Stimulated activated memory B cell treated with anti-CD40 and anti-IgM and Interleukin-4, amounts not matched to agents 10 μg/mL and 1 μg/mL and 100 μg/mL, for 72 hours (primary cell): ENCODE measurements at regions not wholly inside any gene's neighbourhood (a gene's known extent, or its start where the extent isn't known, plus 50 kb on each side); places are given as distances from the start of the nearest gene placed in this dataset.

ENCODE experiments used
- ATAC-seq: fragments of 150-1000 bp; cut with Tn5 transposase; 2 replicates; pipeline ENCODE4 v1.10.0; 2021
- H3K27ac Mint-ChIP-seq: one replicate; pipeline ENCODE4 v1.8.0; 2022; ENCODE audit warnings: mild to moderate bottlenecking, mixed read lengths
- H3K27me3 Mint-ChIP-seq: one replicate; pipeline ENCODE4 v1.8.0; 2022; ENCODE audit warnings: mixed read lengths
- H3K36me3 Mint-ChIP-seq: one replicate; pipeline ENCODE4 v1.8.0; 2022; ENCODE audit warnings: mixed read lengths
- H3K4me1 Mint-ChIP-seq: one replicate; pipeline ENCODE4 v1.8.0; 2022; ENCODE audit warnings: mixed read lengths
- H3K4me3 Mint-ChIP-seq: one replicate; pipeline ENCODE4 v1.8.0; 2022; ENCODE audit warnings: mild to moderate bottlenecking, moderate library complexity, mixed read lengths
- H3K9me3 Mint-ChIP-seq: one replicate; pipeline ENCODE4 v1.8.0; 2022; ENCODE audit warnings: mixed read lengths

GRCh38 chr9:73824671-73825070, 672.5 kb upstream of the RORB start:
- Mint-ChIP-seq H3K4me3 (no peak overlapping the region), H3K27ac (no peak overlapping the region)

DNA sequence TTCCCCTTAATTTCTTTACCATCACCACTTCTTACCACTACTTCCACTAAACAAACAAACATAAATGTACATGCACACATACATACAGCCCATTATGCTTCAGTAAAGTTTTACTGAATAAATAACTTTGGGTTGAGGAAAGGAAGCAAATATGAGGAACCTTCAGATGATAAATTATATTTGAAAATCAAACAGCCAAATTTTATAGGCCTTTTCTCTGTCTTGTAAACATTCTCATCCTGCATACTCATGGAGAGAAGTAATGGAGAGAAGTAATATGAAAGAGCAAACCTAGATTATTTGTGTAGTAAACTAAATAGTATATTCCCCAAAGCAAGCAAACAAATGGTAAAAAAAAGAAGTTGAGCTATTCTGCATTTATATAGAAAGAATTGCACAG, 658.3 kb upstream of the RORB start:
- Mint-ChIP-seq H3K36me3 (no peaks in the 10 kb centered on the region), H3K4me3 (no peak overlapping the region), H3K4me1 (no peaks in the 10 kb centered on the region), H3K27me3 (no peaks in the 10 kb centered on the region), H3K9me3 (peaks cover 4% of the 10 kb centered on the region), H3K27ac (no peak overlapping the region)
- no peak for ATAC-seq

More at GRCh38 chr9:73824671-73825070, 672.5 kb upstream of the RORB start:
- ATAC-seq: no peak
- H3K27me3 Mint-ChIP-seq: no peaks in the 10 kb centered on the region
- no peaks in the 10 kb centered on the region for H3K9me3 Mint-ChIP-seq
- no peaks in the 10 kb centered on the region for H3K36me3 Mint-ChIP-seq
- no peaks in the 10 kb centered on the region for H3K4me1 Mint-ChIP-seq

GRCh38 chr9:73839471-73839870, 657.7 kb upstream of the RORB start:
- peaks cover 4% of the 10 kb centered on the region for H3K9me3 Mint-ChIP-seq
- ATAC-seq: no peak
- H3K27me3 Mint-ChIP-seq: no peaks in the 10 kb centered on the region
- no peak overlapping the region for H3K4me3 Mint-ChIP-seq
- H3K36me3 Mint-ChIP-seq: no peaks in the 10 kb centered on the region
- no peaks in the 10 kb centered on the region for H3K4me1 Mint-ChIP-seq
- H3K27ac Mint-ChIP-seq: no peak overlapping the region

DNA sequence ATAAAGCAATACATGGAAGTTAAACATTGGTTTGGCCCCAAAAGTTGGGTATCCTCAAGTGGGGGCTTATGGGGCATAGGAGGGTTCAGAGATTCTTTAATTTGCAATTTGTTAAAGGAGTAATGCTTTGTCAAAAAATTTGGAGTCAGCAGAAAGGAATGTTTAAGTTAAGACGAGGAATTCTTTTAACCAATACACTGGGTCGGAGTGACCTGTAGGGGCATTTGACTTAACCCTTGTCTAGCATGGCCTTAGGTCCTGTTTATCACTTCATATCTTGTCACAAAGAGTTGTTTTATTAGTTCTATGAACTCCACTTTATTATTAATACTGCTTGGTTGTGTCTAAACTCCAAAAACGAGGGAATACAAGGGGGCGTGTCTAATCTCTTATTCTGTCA, 656.1 kb upstream of the RORB start:
- Mint-ChIP-seq H3K9me3 (peaks cover 4% of the 10 kb centered on the region), H3K4me1 (no peaks in the 10 kb centered on the region), H3K27me3 (no peaks in the 10 kb centered on the region), H3K36me3 (no peaks in the 10 kb centered on the region), H3K27ac (no peak overlapping the region), H3K4me3 (no peak overlapping the region)
- ATAC-seq: no peak

DNA sequence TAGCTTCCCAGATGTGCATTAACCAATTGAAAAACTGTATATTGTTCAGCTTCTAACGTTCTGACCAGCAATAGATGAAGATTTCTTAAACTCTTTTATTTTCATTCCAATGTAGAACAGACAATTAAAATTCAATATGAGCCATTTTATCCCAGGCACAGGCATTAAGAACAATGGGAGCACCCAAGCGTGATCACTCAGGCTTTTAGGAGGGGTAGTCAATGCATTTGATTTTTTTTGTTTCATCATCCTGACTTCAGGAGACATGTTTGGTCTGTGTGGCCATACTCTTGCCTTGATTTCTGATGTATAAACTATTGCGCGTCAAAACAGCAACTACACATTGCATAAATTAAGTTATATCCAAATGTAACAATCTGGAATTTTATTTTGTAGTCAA, 653.0 kb upstream of the RORB start:
- ATAC-seq: no peak
- no peaks in the 10 kb centered on the region for H3K27me3 Mint-ChIP-seq
- no peak overlapping the region for H3K27ac Mint-ChIP-seq
- H3K36me3 Mint-ChIP-seq: no peaks in the 10 kb centered on the region
- H3K4me3 Mint-ChIP-seq: no peak overlapping the region
- no peaks in the 10 kb centered on the region for H3K9me3 Mint-ChIP-seq
- H3K4me1 Mint-ChIP-seq: no peaks in the 10 kb centered on the region

GRCh38 chr9:73845539-73845938, 651.6 kb upstream of the RORB start:
- H3K4me1 Mint-ChIP-seq: no peaks in the 10 kb centered on the region
- no peaks in the 10 kb centered on the region for H3K9me3 Mint-ChIP-seq
- no peak overlapping the region for H3K4me3 Mint-ChIP-seq
- no peaks in the 10 kb centered on the region for H3K27me3 Mint-ChIP-seq
- no peaks in the 10 kb centered on the region for H3K36me3 Mint-ChIP-seq
- ATAC-seq: no peak
- H3K27ac Mint-ChIP-seq: no peak overlapping the region

DNA sequence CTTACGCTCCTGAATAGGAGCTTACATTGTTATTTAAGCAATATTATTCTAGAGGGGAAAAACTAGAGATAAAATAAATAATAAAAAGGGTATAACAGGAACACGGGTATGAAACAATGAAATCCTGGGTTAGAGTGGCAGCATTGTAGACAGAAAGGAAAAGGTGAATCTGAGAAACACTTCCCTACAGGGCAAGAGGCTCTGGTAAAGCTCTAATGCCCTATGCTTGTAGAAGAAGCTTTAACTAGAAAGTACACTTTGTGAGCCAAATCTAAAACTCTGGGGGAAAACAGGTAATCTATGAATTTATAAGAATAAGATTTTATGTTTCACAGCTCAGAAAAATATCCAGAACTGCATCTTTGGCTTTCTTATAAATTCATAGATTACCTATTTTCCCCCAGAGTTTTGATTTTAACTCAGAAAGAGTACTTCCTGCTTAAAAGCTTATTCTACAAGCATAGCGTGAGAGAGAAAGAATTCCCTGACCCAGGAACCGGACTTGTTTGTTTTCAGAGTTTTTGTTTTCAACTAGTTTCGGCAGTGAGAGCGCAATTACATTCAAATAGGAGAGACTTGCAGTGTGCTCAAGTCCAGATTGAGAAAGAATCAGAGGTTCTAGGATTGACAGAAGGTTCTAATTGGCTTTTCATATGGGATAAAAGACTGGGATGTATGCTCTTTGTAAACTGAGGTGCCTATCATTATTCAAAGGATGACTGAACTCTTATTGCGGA, 651.0 kb upstream of the RORB start:
- H3K27ac Mint-ChIP-seq: no peak overlapping the region
- ATAC-seq: no peak
- no peaks in the 10 kb centered on the region for H3K36me3 Mint-ChIP-seq
- H3K4me3 Mint-ChIP-seq: no peak overlapping the region
- no peaks in the 10 kb centered on the region for H3K4me1 Mint-ChIP-seq
- H3K27me3 Mint-ChIP-seq: no peaks in the 10 kb centered on the region
- no peaks in the 10 kb centered on the region for H3K9me3 Mint-ChIP-seq

- no peak for ATAC-seq
- no peaks in the 10 kb centered on the region for H3K27me3 Mint-ChIP-seq
- no peak overlapping the region for H3K4me3 Mint-ChIP-seq
- H3K9me3 Mint-ChIP-seq: no peaks in the 10 kb centered on the region
- no peaks in the 10 kb centered on the region for H3K36me3 Mint-ChIP-seq
- H3K27ac Mint-ChIP-seq: no peak overlapping the region
- no peaks in the 10 kb centered on the region for H3K4me1 Mint-ChIP-seq
Observed at GRCh38 chr9:73847536-73847935, 649.6 kb upstream of the RORB start.

DNA sequence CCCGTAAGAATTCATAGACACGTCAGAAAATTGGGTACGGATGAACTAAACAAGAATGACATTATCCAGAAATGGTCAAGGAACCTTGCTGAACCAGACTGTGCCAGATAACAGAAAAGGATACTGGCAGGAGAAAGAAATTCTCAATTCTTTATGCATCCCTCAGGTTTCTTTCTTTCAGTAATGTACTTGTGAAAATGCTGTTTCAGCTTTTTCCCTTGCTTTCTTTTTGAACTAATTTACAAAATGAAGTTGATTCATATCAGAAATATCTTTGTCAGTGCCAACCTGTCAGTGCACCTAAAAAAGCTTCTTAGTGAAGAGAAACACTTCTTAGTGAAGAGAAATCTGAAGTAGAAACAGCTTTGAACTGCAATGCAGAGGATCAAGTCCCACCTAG, 643.6 kb upstream of the RORB start:
- ATAC-seq: no peak
- H3K4me3 Mint-ChIP-seq: no peak overlapping the region
- no peaks in the 10 kb centered on the region for H3K4me1 Mint-ChIP-seq
- no peaks in the 10 kb centered on the region for H3K27me3 Mint-ChIP-seq
- peaks cover 2% of the 10 kb centered on the region for H3K9me3 Mint-ChIP-seq
- H3K36me3 Mint-ChIP-seq: no peaks in the 10 kb centered on the region
- no peak overlapping the region for H3K27ac Mint-ChIP-seq

GRCh38 chr9:73855206-73855605, 641.9 kb upstream of the RORB start:
- Mint-ChIP-seq H3K4me3 (no peak overlapping the region), H3K9me3 (peaks cover 4% of the 10 kb centered on the region), H3K27ac (no peak overlapping the region), H3K4me1 (no peaks in the 10 kb centered on the region), H3K27me3 (no peaks in the 10 kb centered on the region), H3K36me3 (no peaks in the 10 kb centered on the region)
- no peak for ATAC-seq

DNA sequence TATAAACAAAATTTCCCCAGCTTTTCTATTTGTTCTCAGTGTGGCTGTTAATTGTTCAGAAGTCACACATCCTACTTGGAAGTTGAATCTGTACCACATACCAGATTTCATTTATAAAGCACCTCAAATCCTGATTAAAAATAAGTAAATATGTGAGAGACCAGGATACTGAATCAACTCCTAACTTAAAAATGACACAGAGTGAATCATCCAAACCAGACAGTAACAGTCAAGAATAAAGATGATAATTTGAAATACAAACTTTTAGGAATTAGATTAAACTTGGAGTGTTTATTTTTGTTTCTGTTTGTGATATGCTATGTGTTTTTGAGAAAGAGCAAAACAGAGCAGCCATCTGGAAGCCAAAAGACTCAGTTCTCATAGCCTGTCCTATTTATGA, 633.2 kb upstream of the RORB start:
- no peak for ATAC-seq
- no peak overlapping the region for H3K27ac Mint-ChIP-seq
- no peaks in the 10 kb centered on the region for H3K9me3 Mint-ChIP-seq
- H3K4me1 Mint-ChIP-seq: no peaks in the 10 kb centered on the region
- no peaks in the 10 kb centered on the region for H3K27me3 Mint-ChIP-seq
- no peak overlapping the region for H3K4me3 Mint-ChIP-seq
- H3K36me3 Mint-ChIP-seq: no peaks in the 10 kb centered on the region

- Mint-ChIP-seq H3K4me3 (no peak overlapping the region), H3K9me3 (no peaks in the 10 kb centered on the region), H3K4me1 (no peaks in the 10 kb centered on the region), H3K27me3 (no peaks in the 10 kb centered on the region), H3K27ac (no peak overlapping the region), H3K36me3 (no peaks in the 10 kb centered on the region)
- ATAC-seq: no peak
Observed at GRCh38 chr9:73866451-73866850, 630.7 kb upstream of the RORB start.

- Mint-ChIP-seq H3K4me3 (no peak overlapping the region), H3K9me3 (no peaks in the 10 kb centered on the region), H3K27ac (no peak overlapping the region), H3K36me3 (no peaks in the 10 kb centered on the region), H3K4me1 (no peaks in the 10 kb centered on the region), H3K27me3 (no peaks in the 10 kb centered on the region)
- ATAC-seq: peak; percentile 78
Observed at GRCh38 chr9:73869264-73869663, 627.9 kb upstream of the RORB start.

DNA sequence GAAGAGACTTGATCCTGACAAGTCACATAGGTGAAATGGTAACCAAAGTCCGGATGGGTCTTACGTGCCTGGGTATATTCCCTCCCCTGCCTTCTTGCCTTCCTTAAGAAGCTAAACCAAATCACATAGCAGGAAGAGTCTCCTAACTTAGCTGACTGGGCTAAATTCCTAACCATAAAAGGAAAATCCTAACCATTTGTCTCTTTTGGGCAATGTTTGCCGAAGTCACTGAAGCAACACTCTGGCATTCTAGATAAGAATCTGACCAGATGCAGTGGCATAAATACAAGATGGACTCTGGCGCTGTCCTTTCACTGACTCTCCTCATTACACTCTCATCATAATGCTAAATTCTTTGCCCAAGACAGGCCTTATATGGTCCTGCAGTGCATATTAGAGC, 625.5 kb upstream of the RORB start:
- Mint-ChIP-seq H3K36me3 (no peaks in the 10 kb centered on the region), H3K4me3 (no peak overlapping the region), H3K27me3 (no peaks in the 10 kb centered on the region), H3K4me1 (no peaks in the 10 kb centered on the region), H3K27ac (no peak overlapping the region), H3K9me3 (no peaks in the 10 kb centered on the region)
- ATAC-seq: no peak

DNA sequence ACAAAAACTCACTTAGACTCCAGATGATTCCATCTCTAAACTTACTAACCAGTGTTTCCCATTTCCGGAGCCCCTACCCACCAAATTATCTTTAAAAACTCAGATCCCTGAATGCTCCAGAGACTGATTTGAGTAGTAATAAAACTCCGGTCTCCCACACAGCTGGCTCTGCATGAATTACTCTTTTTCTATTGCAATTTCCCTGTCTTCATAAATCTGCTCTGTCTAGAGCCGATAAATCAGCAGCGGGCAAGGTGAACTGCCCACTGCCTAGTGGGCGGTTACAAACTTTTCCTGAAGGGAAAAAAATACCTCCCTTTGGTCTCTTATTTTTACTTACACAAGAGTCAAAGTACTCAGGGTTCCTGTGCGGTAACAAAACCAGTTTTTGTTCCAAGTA, 624.4 kb upstream of the RORB start:
- Mint-ChIP-seq H3K4me1 (no peaks in the 10 kb centered on the region), H3K36me3 (no peaks in the 10 kb centered on the region), H3K4me3 (no peak overlapping the region), H3K27me3 (no peaks in the 10 kb centered on the region), H3K9me3 (no peaks in the 10 kb centered on the region), H3K27ac (no peak overlapping the region)
- ATAC-seq: no peak

- Mint-ChIP-seq H3K27ac (no peak overlapping the region), H3K36me3 (no peaks in the 10 kb centered on the region), H3K4me3 (no peak overlapping the region), H3K4me1 (no peaks in the 10 kb centered on the region), H3K27me3 (no peaks in the 10 kb centered on the region), H3K9me3 (peaks cover 6% of the 10 kb centered on the region)
- ATAC-seq: no peak
Observed at GRCh38 chr9:73880101-73880500, 617.0 kb upstream of the RORB start.

DNA sequence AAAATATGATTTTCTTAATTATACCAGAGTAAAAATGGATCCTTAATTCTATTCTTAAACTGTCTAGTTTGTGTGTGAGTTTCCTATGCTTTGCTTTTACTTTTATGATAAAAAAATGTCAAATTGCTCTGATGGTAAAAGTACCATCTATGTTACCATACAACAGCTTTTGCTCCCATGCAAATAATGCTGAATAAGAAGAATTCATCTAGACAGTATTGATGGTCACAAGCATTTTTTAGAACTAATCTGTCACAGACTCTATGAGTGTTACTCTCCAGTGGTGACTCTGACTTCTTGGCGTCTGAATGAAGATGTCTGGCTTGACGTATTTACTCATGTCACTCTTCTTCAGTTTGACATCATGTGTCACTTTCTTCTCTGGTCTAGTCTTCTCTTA, 608.1 kb upstream of the RORB start:
- Mint-ChIP-seq H3K27ac (no peak overlapping the region), H3K27me3 (no peaks in the 10 kb centered on the region), H3K9me3 (peaks cover 8% of the 10 kb centered on the region), H3K36me3 (no peaks in the 10 kb centered on the region), H3K4me1 (no peaks in the 10 kb centered on the region), H3K4me3 (no peak overlapping the region)
- no peak for ATAC-seq
